WTC11 (cell line): ENCODE measurements at regions not wholly inside any gene's neighbourhood (a gene's known extent, or its start where the extent isn't known, plus 50 kb on each side); places are given as distances from the start of the nearest gene placed in this dataset.

ENCODE experiments used
- CREB1 ChIP-seq: sonication (generic); formaldehyde crosslinking; IDR thresholded peaks from 2 replicates; pipeline ENCODE4 v1.8.0; 2023; ENCODE audit warnings: mild to moderate bottlenecking, missing genetic modification reagents
- E2F1 ChIP-seq: sonication (generic); formaldehyde crosslinking; IDR thresholded peaks from 2 replicates; pipeline ENCODE4 v1.8.0; 2022; ENCODE audit warnings: mild to moderate bottlenecking, missing genetic modification reagents
- HMGXB4 ChIP-seq: sonication (generic); formaldehyde crosslinking; IDR thresholded peaks from 2 replicates; pipeline ENCODE4 v1.8.1; 2023; ENCODE audit warnings: mild to moderate bottlenecking, moderate library complexity, missing genetic modification reagents
- ZNF317 ChIP-seq: sonication (generic); formaldehyde crosslinking; IDR thresholded peaks from 2 replicates; pipeline ENCODE4 v1.8.1; 2023; ENCODE audit warnings: low read depth, mild to moderate bottlenecking, moderate library complexity, missing genetic modification reagents, borderline replicate concordance
- ZNF416 ChIP-seq: fragments of 250-450 bp; sonication (Bioruptor Pico); IDR thresholded peaks from 2 replicates; pipeline ENCODE4 v1.9.0; 2021; ENCODE audit warnings: mild to moderate bottlenecking, inconsistent platforms
- TF ChIP-seq, protein P1 (sequence below): fragments of 200-600 bp; IDR thresholded peaks from 2 replicates; pipeline ENCODE4 v1.8.0; 2022; ENCODE audit warnings: antibody characterized with exemption
- TF ChIP-seq, protein P2 (sequence below): fragments of 250-450 bp; sonication (Bioruptor Pico); IDR thresholded peaks from 2 replicates; pipeline ENCODE4 v1.9.0; 2021; ENCODE audit warnings: mild to moderate bottlenecking
- TF ChIP-seq, protein P3 (sequence below): sonication (generic); formaldehyde crosslinking; IDR thresholded peaks from 2 replicates; pipeline ENCODE4 v1.8.0; 2022; ENCODE audit warnings: mild to moderate bottlenecking, missing genetic modification reagents

DNA sequence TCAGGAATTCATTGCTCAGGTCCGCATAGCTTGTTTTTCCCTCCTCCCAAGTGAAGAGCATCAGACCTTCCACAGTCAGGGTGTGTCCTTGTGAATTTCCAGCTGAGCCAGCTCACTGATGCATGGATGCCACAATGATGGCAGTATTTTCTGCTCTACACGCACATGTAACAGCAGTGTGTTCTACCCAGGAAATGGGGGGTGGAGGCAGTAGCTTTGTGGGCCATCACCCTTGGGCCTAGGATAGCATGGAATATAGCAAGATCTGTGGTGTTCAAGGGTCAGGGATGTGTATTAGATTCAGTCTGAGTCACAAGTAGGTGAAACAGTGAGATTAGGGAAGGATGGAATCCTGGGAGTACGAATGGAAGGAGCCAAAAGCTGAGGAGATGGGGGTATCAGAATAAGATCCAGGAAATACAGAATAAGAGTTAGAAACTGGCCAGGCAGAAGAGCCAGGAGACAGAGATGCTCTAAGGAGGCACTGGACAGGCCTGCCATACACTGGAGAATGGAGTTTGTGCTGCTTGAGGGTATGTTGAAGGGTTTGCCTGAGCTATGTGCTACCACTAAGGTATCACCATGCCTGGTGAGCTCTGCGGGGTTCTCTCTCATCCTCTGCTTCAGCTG, 90.6 kb upstream of the CNIH3 start:
- TF ChIP-seq, protein P1, sequence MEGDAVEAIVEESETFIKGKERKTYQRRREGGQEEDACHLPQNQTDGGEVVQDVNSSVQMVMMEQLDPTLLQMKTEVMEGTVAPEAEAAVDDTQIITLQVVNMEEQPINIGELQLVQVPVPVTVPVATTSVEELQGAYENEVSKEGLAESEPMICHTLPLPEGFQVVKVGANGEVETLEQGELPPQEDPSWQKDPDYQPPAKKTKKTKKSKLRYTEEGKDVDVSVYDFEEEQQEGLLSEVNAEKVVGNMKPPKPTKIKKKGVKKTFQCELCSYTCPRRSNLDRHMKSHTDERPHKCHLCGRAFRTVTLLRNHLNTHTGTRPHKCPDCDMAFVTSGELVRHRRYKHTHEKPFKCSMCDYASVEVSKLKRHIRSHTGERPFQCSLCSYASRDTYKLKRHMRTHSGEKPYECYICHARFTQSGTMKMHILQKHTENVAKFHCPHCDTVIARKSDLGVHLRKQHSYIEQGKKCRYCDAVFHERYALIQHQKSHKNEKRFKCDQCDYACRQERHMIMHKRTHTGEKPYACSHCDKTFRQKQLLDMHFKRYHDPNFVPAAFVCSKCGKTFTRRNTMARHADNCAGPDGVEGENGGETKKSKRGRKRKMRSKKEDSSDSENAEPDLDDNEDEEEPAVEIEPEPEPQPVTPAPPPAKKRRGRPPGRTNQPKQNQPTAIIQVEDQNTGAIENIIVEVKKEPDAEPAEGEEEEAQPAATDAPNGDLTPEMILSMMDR, result no peak
- no peak for TF ChIP-seq E2F1 (CRISPR knock-in tag)
- TF ChIP-seq CREB1, result no peak
- TF ChIP-seq, protein P2, sequence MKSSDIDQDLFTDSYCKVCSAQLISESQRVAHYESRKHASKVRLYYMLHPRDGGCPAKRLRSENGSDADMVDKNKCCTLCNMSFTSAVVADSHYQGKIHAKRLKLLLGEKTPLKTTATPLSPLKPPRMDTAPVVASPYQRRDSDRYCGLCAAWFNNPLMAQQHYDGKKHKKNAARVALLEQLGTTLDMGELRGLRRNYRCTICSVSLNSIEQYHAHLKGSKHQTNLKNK (CRISPR knock-in tag), result no peak
- no peak for TF ChIP-seq ZNF416 (CRISPR knock-in tag)
- TF ChIP-seq HMGXB4, result no peak
- TF ChIP-seq, protein P3, sequence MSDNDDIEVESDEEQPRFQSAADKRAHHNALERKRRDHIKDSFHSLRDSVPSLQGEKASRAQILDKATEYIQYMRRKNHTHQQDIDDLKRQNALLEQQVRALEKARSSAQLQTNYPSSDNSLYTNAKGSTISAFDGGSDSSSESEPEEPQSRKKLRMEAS, result no peak
- no peak for TF ChIP-seq ZNF317 (CRISPR knock-in tag)
